CD4-positive, alpha-beta T cell treated with Interleukin-2 at 100 ng/mL for 4 hours (primary cell): ENCODE measurements at regions not wholly inside any gene's neighbourhood (a gene's known extent, or its start where the extent isn't known, plus 50 kb on each side); places are given as distances from the start of the nearest gene placed in this dataset.
"Not testable (repeated sequence)": the region's sequence is repeated elsewhere in the genome, so short reads cannot be mapped to it uniquely, and the experiment has no call there.

ENCODE experiments used
- DNase-seq: peaks from one replicate; pipeline ENCODE4 v3.0.0-alpha.2; 2020; ENCODE audit warnings: low spot score

DNA sequence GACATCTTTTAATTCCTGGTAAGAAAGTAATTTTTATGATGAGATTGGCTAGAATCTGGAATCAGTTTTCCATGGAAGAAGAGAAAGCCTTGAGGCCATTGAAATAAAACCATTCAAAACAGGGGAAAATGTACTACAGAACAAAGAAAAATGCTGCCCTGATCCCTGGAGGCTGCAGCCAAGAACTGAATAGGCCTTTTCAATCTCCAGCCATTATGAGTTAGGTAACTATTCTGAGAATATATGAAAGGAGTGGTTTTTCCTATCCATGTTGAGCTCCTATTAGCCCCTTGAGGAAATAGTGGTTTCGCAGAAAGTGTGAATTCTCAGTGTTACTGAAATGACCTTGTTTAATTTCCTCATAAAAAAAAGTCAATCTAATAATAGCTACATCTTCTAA is 408.5 kb upstream of the GRAMD2B start:
- no peak for DNase-seq

- no peak for DNase-seq
Measured at GRCh38 chr5:126015235-126016181, 407.7 kb upstream of the GRAMD2B start.

- no peak for DNase-seq
Measured at GRCh38 chr5:126016256-126016655, 407.0 kb upstream of the GRAMD2B start.

DNA sequence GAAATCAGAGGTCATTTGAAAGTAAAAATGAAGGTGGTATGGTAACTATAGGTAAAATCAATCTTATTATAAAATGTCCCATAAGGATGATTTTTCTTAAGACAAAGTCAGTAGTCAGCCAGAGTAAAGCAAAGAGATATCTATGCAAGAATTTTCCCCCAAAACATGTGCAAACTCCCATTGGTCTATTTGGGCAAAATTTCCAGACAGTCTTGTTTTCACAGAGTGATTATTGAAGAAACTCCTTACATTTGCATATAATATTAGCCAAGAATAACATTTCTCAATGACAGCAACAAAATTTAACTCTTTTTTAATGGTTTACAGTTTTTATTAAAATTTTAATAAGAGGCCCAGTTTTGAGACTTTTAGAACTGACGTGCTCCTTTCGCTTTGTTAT is 406.1 kb upstream of the GRAMD2B start:
- DNase-seq, result no peak

DNA sequence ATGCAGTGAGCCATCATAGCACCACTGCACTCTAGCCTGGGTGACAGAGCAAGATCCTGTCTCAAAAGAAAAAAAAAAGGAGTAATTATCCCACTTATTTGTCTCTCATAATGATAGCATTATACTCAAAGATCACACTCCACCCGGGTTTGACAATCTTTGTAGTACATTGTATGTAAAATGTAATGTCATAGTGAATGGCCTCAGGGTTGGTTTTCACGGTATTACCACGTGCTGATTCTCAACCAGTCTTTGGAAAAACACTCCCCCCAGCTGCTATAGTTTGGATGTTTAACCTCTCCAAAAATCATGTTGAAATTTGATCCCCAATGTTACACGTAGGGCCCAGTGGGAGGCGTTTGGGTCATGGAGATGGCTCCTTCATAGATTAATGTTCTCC is 402.4 kb upstream of the GRAMD2B start:
- DNase-seq, result no peak

- no peak for DNase-seq
Measured at GRCh38 chr5:126023994-126024441, 399.2 kb upstream of the GRAMD2B start.

GRCh38 chr5:126027149-126027548 is 396.1 kb upstream of the GRAMD2B start:
- DNase-seq, result no peak

- no peak for DNase-seq
Measured at GRCh38 chr5:126027652-126028051, 395.6 kb upstream of the GRAMD2B start.

DNA sequence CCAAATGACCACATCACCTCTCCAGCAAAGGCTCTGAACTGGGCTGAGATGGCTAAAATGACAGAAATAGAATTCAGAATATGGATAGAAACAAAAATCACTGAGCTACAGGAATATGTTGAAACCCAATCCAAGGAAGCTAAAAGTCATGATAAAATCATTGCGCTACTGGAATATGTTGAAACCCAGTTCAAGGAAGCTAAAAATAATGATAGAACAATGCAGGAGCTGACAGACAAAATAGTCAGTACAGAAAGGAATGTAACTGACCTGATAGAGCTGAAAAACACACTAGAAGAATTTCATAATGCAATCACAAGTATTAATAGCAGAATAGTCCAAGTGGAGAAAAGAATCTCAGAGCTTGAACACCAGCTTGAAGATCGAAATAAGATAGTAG is 394.9 kb upstream of the GRAMD2B start:
- DNase-seq, result no peak

DNA sequence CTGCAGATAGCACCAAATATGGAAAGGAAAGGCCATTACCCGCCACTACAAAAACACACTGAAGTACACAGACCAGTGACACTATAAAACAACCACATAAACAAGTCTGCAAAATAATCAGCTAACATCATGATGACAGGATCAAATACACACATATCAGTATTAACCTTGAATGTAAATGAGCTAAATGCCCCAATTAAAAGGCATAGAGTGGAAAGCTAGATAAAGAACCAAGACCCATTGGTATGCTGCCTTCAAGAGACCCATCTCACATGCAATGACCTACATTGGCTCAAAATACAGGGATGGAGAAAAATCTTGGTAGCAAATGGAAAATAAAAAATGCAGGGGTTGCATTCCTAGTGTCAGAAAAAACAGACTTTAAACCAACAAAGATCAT is 393.9 kb upstream of the GRAMD2B start:
- DNase-seq, result not testable (repeated sequence)

GRCh38 chr5:126030698-126031097 is 392.5 kb upstream of the GRAMD2B start:
- no peak for DNase-seq

GRCh38 chr5:126031989-126032716 is 391.1 kb upstream of the GRAMD2B start:
- no peak for DNase-seq

GRCh38 chr5:126043688-126044087 is 379.5 kb upstream of the GRAMD2B start:
- DNase-seq, result no peak

- no peak for DNase-seq
Measured at GRCh38 chr5:126044111-126044668, 379.0 kb upstream of the GRAMD2B start.

DNA sequence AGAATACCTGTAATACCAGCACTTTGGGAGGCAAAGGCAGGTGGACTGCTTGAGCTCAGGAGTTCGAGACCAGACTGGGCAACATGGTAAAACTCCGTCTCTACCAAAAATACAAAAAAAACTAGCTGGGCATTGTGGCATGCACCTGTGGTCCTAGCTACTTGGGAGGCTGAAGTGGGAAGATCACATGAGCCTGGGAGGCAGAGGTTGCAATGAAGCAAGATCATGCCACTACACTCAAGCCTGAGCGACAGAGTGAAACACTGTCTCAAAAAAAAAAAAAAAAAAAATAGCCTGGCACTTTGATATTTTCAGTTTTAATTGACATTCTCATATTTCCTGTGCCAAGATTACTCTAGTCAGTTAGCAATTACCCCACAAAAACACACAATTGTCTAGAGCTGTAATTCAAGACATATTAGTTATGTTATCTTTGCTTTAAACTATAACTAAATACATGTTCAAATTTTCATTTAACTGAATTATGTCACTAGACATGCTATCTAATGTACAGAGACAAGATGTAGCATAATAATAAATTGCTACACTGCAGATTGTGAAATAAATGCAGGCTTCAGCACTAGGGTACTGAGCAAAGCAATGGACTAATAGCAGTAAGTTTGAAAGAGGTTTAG is 378.2 kb upstream of the GRAMD2B start:
- DNase-seq, result no peak

GRCh38 chr5:126046318-126046717 is 376.9 kb upstream of the GRAMD2B start:
- DNase-seq, result no peak

GRCh38 chr5:126046846-126047571 is 376.2 kb upstream of the GRAMD2B start:
- DNase-seq, result no peak

- no peak for DNase-seq
Measured at GRCh38 chr5:126052120-126052519, 371.1 kb upstream of the GRAMD2B start.

- DNase-seq, result no peak
Measured at GRCh38 chr5:126052791-126053190, 370.4 kb upstream of the GRAMD2B start.

GRCh38 chr5:126053630-126054029 is 369.6 kb upstream of the GRAMD2B start:
- no peak for DNase-seq

DNA sequence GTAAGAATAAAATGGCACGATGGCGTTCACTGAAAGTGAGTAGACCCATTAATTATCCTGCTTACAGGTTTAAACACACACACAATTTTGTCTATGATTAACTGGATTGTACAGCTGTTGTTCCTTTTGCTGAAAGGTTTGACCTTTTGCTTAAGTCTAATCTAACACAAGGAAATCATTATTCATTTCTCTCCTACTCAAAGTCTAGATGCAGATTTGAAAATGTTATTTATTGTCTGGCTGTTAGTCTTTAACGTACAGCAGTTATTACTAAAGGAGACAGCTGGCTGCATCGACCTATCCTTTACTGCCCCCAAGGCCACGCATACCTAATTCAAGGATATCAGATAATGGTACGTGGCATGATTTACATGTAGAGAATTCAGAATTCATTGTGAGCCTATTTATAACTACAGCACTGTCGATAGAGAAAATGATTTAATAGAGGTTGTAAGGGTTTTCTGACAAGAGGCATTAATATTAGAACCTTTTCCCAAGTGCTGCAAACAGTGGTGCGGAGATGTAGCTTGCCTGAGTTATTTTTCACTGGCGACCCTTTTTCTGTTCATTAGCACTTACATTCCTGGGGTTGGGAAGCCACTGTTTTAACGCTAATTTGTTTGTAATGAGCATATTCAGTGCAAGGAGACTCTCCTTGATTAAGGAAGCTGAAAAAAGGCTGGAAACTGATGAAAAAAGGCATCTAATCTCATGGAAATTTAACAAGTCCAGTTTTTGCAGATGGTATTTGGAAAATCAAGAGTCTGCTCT is 368.4 kb upstream of the GRAMD2B start:
- no peak for DNase-seq
